K562 (cell line): ENCODE measurements at regions not wholly inside any gene's neighbourhood (a gene's known extent, or its start where the extent isn't known, plus 50 kb on each side); places are given as distances from the start of the nearest gene placed in this dataset.

ENCODE experiments used
- ATAC-seq: fragments of 200-7000 bp; cut with Tn5 transposase; 3 replicates; pipeline ENCODE4 v1.9.1; 2020; ENCODE audit warnings: moderate library complexity
- BruUV-seq: library from RNA; stranded (reverse); fragments of 400-500 nt; replicated peaks from 2 replicates; lab custom pipeline; 2021; lab: Mats Ljungman, UMichigan
- CTCF ChIA-PET: fragments of 300-600 bp; formaldehyde crosslinking; extraction: SDS; loops from one replicate; lab custom pipeline; 2021; ENCODE audit warnings: low intra/inter-chr PET ratio; lab: Yijun Ruan, JAX
- POLR2A ChIA-PET: fragments of 300-600, 350-650 bp; sonication (Branson Sonifier 250); formaldehyde crosslinking; extraction: SDS; loops from one replicate; lab custom pipeline; 2021; ENCODE audit warnings: antibody characterized with exemption, inconsistent platforms; lab: Yijun Ruan, JAX
- DNase-seq, 4 experiments: peaks; one replicate each; pipeline versions ENCODE4 v3.0.0 to v3.0.0-alpha.2; 2011 to 2018; ENCODE audit warnings: low spot score in 3 of 4, mixed read lengths in 3 of 4; ENCODE audit errors: extremely low read depth in 1 of 4
- FAIRE-seq: peaks from 2 replicates; lab custom pipeline; 2011; peaks lifted over from hg19 to GRCh38; lab: Jason Lieb, UNC
- H2AFZ ChIP-seq: 2 replicates; pipeline ENCODE4 v1.6.0; 2011; ENCODE audit warnings: low read depth, low read length, control low read depth, inconsistent platforms
- H3K27ac ChIP-seq: fragments of 200-600 bp; 3 replicates; pipeline ENCODE4 v1.8.0; 2011; ENCODE audit warnings: low read depth, mild to moderate bottlenecking, control low read depth, inconsistent platforms, low read length, moderate library complexity, mixed read lengths; ENCODE audit errors: extremely low read depth
- H3K27me3 ChIP-seq, 2 experiments: fragments of 300-600 bp in 1 of 2; 2 replicates in 1 of 2; 3 replicates in 1 of 2; pipeline versions ENCODE4 v1.6.0 to v1.8.0; 2011; ENCODE audit warnings: inconsistent platforms in 2 of 2, low read length in 2 of 2, mild to moderate bottlenecking in 1 of 2, mixed read lengths in 1 of 2, moderate library complexity in 1 of 2; ENCODE audit not compliant: control insufficient read depth in 2 of 2, insufficient read depth in 2 of 2
- H3K36me3 ChIP-seq: fragments of 300-600 bp; 3 replicates; pipeline ENCODE4 v1.8.0; 2011; ENCODE audit warnings: mild to moderate bottlenecking, low read length, inconsistent platforms; ENCODE audit not compliant: control insufficient read depth, insufficient read depth
- H3K4me1 ChIP-seq, 2 experiments: fragments of 200-600 bp in 1 of 2; replicated peaks in 1 of 2; 2 replicates in 1 of 2; 3 replicates in 1 of 2; pipeline versions ENCODE4 v1.5.1 to v1.8.0; 2011; ENCODE audit warnings: inconsistent platforms in 2 of 2, low read length in 2 of 2, mild to moderate bottlenecking in 1 of 2, mixed read lengths in 1 of 2, moderate library complexity in 1 of 2; ENCODE audit not compliant: control insufficient read depth in 2 of 2, insufficient read depth in 2 of 2
- H3K4me2 ChIP-seq: 2 replicates; pipeline ENCODE4 v1.6.1; 2011; ENCODE audit warnings: low read length, control low read depth, inconsistent platforms, mixed read lengths; ENCODE audit not compliant: insufficient read depth
- H3K4me3 ChIP-seq: fragments of 200-600 bp; sonication (generic), shearing (Covaris generic); 2 replicates; pipeline ENCODE4 v1.5.1; 2016; ENCODE audit warnings: control low read depth, inconsistent platforms
- H3K79me2 ChIP-seq: fragments of 200-600 bp; 3 replicates; pipeline ENCODE4 v1.8.0; 2011; ENCODE audit warnings: low read length, inconsistent platforms; ENCODE audit not compliant: control insufficient read depth, insufficient read depth
- H3K9ac ChIP-seq, 2 experiments: 2 replicates each; pipeline versions ENCODE4 v1.6.0 to v1.6.1; 2011; ENCODE audit warnings: low read depth in 2 of 2, low read length in 2 of 2, control low read depth in 1 of 2, inconsistent platforms in 1 of 2, mild to moderate bottlenecking in 1 of 2, mixed read lengths in 1 of 2; ENCODE audit not compliant: insufficient read depth in 1 of 2
- H3K9me1 ChIP-seq: one replicate; pipeline ENCODE4 v1.6.0; 2011; ENCODE audit warnings: inconsistent platforms, mild to moderate bottlenecking, low read length, moderate library complexity; ENCODE audit not compliant: control insufficient read depth, insufficient read depth
- H3K9me3 ChIP-seq: replicated peaks from 2 replicates; pipeline ENCODE4 v1.5.1; 2011; ENCODE audit warnings: low read depth, low read length, inconsistent platforms; ENCODE audit not compliant: control insufficient read depth, insufficient read depth
- H4K20me1 ChIP-seq: replicated peaks from 2 replicates; pipeline ENCODE4 v1.6.1; 2011; ENCODE audit warnings: low read length, inconsistent platforms, mixed read lengths; ENCODE audit not compliant: control insufficient read depth, insufficient read depth
- DNMT1 ChIP-seq: fragments of 450-650 bp; IDR thresholded peaks from 2 replicates; pipeline ENCODE4 v1.6.1; 2016; ENCODE audit warnings: antibody characterized with exemption, mild to moderate bottlenecking
- NCOA4 ChIP-seq: fragments of 450-650 bp; IDR thresholded peaks from 2 replicates; pipeline ENCODE4 v1.6.1; 2018; ENCODE audit warnings: mild to moderate bottlenecking; ENCODE audit not compliant: partially characterized antibody
- NFATC3 ChIP-seq: fragments of 450-650 bp; IDR thresholded peaks from 2 replicates; pipeline ENCODE4 v1.6.1; 2017; ENCODE audit warnings: mild to moderate bottlenecking
- NR3C1 ChIP-seq: sonication (generic); formaldehyde crosslinking; IDR thresholded peaks from 2 replicates; pipeline ENCODE4 v1.8.1; 2022; ENCODE audit warnings: missing genetic modification reagents
- PHF20 ChIP-seq: fragments of 450-650 bp; IDR thresholded peaks from 2 replicates; pipeline ENCODE4 v1.6.1; 2018; ENCODE audit not compliant: partially characterized antibody
- SMAD2 ChIP-seq: fragments of 150-350 bp; IDR thresholded peaks from 2 replicates; pipeline ENCODE4 v1.6.1; 2014; ENCODE audit warnings: low read depth, mild to moderate bottlenecking, low read length
- TAF1 ChIP-seq: IDR thresholded peaks from 2 replicates; pipeline ENCODE4 v1.6.1; 2011; ENCODE audit warnings: mild to moderate bottlenecking, low read length, moderate library complexity; ENCODE audit not compliant: insufficient read depth, control insufficient read depth, severe bottlenecking; ENCODE audit errors: extremely low read depth
- TEAD1 ChIP-seq, 2 experiments: fragments of 450-650 bp in 1 of 2; sonication (generic) in 1 of 2; formaldehyde crosslinking; IDR thresholded peaks; 2 replicates each; pipeline versions ENCODE4 v1.4.0 to v1.8.0; 2020 to 2022; ENCODE audit warnings: mild to moderate bottlenecking in 2 of 2, missing genetic modification reagents in 1 of 2
- TEAD2 ChIP-seq: fragments of 450-650 bp; IDR thresholded peaks from 2 replicates; pipeline ENCODE4 v1.6.1; 2016; ENCODE audit warnings: missing genetic modification characterization, control low read depth, missing compliant biosample characterization
- ZNF512 ChIP-seq: IDR thresholded peaks from 2 replicates; pipeline ENCODE4 v1.6.1; 2016; ENCODE audit warnings: missing genetic modification characterization, missing compliant biosample characterization
- ZNF518B ChIP-seq: fragments of 250-450 bp; sonication (Bioruptor Pico); IDR thresholded peaks from 2 replicates; pipeline ENCODE4 v1.5.0; 2021; ENCODE audit warnings: mild to moderate bottlenecking, moderate library complexity
- ZNF592 ChIP-seq: fragments of 450-650 bp; IDR thresholded peaks from 2 replicates; pipeline ENCODE4 v1.6.1; 2017; ENCODE audit warnings: antibody characterized with exemption, mild to moderate bottlenecking
- WGBS: fragments of 100-300 bp; shearing (Covaris generic); methylation state at CpG from one replicate; pipeline ENCODE4 v1.1.6; 2016; ENCODE audit warnings: low coverage, mixed read lengths; ENCODE audit not compliant: insufficient coverage; ENCODE audit errors: missing lambda C conversion rate; 5-methylcytosine and 5-hydroxymethylcytosine counted together
- in situ Hi-C: fragments of 300-500 bp; cut with MboI; formaldehyde crosslinking; loops from 4 replicates; pipeline ENCODE4 v1.15.0; 2018; ENCODE audit warnings: inconsistent platforms, mixed read lengths
- intact Hi-C: fragments of 100-400 bp; cut with micrococcal nuclease; formaldehyde crosslinking; loops from 2 replicates; pipeline ENCODE4 v1.14.2; 2022

- intact Hi-C loops = no loop called here
- under 1% methylated on average over 5 of the region's 5 CpGs for WGBS
- TF ChIP-seq TEAD2 (tag) (peak; percentile 73; the same call in 1 of the 2 replicates), TAF1 (no peak), DNMT1 (no peak), ZNF592 (no peak), ZNF518B (CRISPR knock-in tag) (no peak), TEAD1 (CRISPR knock-in tag; IDR thresholded peaks at IDR 0.05) (peak in 1 of 2 experiments; percentile 43; a peak in 1 of 4 replicates), SMAD2 (no peak), NR3C1 (no peak), PHF20 (no peak), NFATC3 (no peak), ZNF512 (tag) (no peak), NCOA4 (no peak)
These were observed 232.0 kb upstream of the PLXNA2 start for GRCh38 chr1:208475951-208476845.

More at GRCh38 chr1:208475951-208476845, 232.0 kb upstream of the PLXNA2 start:
- Histone ChIP-seq H3K9me3 (no peaks in the 10 kb centered on the region), H2AFZ (no peak overlapping the region), H3K79me2 (no peaks in the 10 kb centered on the region), H4K20me1 (no peaks in the 10 kb centered on the region), H3K27me3 (no peaks in the 10 kb centered on the region), H3K4me1 (no peaks in the 10 kb centered on the region), H3K9me1 (no peaks in the 10 kb centered on the region), H3K36me3 (no peaks in the 10 kb centered on the region), H3K4me3 (no peak overlapping the region), H3K9ac (no peak overlapping the region), H3K27ac (no peak overlapping the region), H3K4me2 (no peak overlapping the region)
- no peak for FAIRE-seq
- DNase-seq = no peak
- in situ Hi-C loops = no loop called here
- ChIA-PET CTCF (no interaction called here), POLR2A (interaction anchor here (0.6 kb wide), 1 partner anchor 22 kb away, joined by 3 read pairs; no protein-coding TSS in a partner anchor)
- peak; percentile 32; the same call in 2 of the 3 replicates for ATAC-seq
- BruUV-seq = no TSS peak
